ENCODE measurements at regions not wholly inside any gene's neighbourhood (a gene's known extent, or its start where the extent isn't known, plus 50 kb on each side); places are given as distances from the start of the nearest gene placed in this dataset.
"Not testable (repeated sequence)": the region's sequence is repeated elsewhere in the genome, so short reads cannot be mapped to it uniquely, and the experiment has no call there.

DNA sequence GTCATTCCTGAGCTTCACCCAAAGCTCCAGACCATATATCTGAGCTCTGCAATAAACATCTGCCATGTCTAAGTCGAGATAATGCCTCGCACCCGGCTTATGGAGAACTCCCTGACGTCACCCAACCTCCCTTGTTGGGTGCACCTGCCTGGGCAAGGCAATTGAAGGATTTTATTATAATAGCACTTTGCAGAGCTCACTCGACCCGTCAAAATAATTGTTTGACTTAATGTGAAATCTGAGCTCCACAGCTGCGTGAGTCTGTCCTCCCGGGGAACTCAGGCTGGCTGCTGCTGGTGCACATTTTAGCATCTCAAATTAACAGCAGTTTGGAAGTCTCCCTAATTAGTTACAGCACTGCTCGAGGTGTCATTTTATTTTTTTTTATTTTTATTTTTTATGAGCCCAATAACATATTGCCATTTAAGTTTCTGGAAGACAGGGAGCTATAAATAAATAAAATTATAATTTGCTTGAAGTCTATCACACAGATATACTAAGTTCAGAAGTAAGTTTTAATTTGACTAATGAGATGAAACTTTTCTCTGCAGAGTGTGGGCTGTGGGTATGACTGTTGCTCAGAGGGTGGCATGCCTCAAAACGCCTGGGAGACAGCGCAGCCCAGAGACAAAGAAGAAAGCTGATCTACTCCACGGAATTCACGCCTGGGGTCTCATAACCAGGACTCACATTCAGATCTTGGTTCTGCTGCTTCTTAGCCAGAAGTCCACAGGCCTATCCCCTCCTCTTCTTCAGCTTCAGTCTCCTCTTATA lies 401.4 kb upstream of the C16orf82 start:
- DNase-seq, result peak; percentile 12

DNA sequence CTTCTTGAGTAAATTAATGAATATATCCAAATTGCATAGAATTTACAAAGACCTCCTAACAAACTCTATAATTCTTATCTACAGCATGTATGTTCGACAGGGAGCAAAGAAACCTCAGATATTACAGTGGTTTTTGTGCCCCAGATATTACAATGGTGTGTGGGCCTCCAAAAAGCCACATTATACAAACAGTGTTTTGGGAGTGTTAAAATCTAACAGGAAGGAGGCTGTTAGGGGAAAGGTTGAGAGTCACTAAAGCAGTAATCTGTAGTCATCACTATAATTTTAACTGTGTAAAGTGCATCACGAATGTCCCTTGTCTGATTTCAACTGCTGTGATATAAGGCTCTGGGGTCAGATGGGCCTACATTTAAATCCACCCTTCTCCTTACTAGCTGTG lies 400.2 kb upstream of the C16orf82 start:
- DNase-seq, result no peak

GRCh38 chr16:26667307-26667706 lies 399.4 kb upstream of the C16orf82 start:
- no peak for DNase-seq

- DNase-seq, result no peak
These were observed 398.7 kb upstream of the C16orf82 start for GRCh38 chr16:26668026-26668425.

GRCh38 chr16:26672206-26672605 lies 394.5 kb upstream of the C16orf82 start:
- peak; percentile 51 for DNase-seq

DNA sequence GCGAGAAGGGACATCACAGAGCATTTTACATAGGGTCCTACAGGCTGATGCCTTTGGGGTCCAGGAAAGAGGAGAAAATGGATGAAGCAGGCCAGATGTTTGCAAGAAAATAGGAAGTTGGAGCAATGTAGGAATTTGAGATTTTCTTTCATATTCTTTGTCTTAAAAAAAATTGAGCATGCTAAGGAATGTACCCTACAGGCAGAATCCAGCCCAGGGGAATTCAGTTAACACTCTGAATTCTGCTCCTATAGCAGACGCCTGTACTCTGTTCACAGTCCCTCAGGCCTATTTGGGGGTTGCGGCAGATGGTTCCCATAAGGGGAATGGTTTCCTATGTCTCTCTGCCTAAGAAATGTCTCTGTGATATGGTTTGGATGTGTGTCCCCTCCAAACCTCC lies 393.7 kb upstream of the C16orf82 start:
- no peak for DNase-seq

DNA sequence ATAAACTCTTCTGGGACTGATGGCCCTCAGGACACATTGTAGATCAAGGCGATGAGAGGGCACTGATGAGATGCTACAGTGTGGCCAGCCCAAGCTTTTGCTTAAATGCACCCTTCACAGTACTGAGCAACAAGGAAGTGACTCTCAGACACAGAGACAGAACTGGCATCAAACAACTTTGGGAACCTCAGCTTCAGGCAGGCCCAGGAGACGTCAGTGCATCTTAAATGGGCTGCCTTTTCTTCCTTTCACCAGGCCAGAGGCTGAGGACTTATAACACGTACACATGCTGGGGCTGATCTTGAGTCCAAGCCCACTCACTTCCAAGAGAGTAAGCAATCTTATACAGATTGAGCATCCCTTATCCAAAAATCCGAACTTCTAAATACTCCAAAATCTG lies 386.1 kb upstream of the C16orf82 start:
- DNase-seq, result no peak

DNA sequence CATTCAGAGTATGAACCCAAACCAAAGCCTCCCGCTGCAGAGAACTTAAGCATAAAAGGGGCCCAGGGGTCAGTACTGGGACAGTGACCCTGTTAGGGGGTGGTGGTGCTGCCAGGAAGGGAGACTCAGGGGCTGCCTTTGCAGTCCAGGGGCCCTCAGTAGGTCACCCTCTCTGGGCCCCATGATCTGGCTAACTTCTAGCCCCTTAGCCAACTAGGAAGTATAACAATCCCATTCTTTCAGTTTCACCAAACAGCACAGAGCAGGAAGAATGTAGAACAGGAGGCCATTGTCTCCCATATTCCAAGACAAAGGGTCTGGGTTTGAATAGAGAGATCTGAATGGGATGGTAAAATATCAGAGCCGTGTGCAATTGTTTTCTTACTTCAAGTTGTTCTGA lies 378.6 kb upstream of the C16orf82 start:
- DNase-seq, result no peak

GRCh38 chr16:26688699-26689098 lies 378.0 kb upstream of the C16orf82 start:
- no peak for DNase-seq

DNA sequence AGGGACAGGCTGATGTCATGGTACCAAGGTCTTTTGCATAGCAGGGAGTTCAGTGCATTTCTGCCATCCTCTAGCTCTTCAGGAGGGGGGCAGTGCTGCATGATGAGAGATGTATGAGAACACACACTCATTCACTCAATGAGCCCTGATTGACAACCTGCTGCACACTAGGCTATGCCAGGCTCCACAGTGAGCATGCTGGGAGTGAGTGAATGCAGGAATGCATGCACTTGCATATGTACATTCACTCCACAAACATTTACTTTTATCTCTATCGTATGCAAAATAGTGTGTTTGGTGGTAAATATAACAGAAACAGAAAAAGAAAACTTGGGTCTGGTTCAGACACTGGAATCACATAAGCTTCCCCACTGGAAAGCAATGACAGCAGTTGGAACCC lies 374.1 kb upstream of the C16orf82 start:
- no peak for DNase-seq

- DNase-seq, result no peak
These were observed 368.9 kb upstream of the C16orf82 start for GRCh38 chr16:26697807-26698206.

DNA sequence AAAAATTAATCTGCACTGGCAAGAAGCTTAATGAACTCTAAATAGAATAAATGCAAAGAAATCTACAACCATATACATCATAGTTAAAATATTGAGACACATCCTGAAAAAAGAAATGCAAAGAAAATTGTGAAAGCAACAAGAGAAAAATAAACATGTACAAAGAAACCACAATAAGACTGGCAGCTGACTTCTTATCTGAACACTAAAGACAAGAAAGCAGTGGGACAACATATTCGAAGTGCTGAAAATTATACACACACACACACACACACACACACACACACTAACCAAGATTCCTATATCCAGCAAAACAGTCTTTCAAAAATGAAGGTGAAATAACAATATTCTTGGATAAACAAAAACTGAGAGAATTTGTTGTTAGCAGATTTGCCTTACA lies 366.5 kb upstream of the C16orf82 start:
- DNase-seq, result no peak

GRCh38 chr16:26701243-26701886 lies 365.4 kb upstream of the C16orf82 start:
- DNase-seq, result no peak

DNA sequence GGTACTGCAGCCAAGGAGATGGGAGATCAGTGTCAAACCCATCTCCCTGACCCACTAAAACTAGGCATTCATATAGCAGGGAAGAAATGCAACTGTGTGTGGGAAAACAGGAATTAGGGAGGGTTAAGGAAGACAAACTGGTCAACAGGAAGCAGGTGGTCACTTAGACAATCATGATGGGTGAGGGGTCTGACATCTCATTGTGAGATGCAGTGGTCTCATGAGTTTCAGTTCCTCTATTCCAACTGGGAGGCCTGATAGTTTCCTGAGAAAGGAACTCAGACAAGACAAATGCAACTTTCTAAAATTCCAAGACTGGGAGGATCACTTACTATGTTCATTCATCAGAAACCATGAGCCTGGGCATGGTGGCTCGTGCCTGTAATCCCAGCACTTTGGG lies 361.4 kb upstream of the C16orf82 start:
- DNase-seq, result no peak

DNA sequence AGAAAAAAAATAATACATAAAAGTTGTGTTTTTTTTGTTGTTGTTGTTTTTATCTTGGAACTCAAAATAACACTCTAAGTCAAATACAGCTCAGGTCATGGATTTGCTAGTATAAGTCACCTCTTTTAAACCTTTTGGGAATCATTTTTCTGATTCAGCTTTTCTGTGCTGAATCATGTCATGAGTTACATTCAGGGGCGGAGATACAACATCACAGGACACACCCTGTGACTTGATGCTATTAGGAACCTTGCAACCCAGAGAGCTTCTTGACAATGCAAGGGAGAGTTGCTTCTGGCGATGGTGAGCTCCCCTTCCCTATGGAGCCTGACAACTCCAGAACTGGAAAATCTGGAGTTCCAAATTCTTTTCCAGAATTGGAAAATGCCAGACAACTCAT lies 358.3 kb upstream of the C16orf82 start:
- DNase-seq, result no peak

- DNase-seq, result no peak
These were observed 357.6 kb upstream of the C16orf82 start for GRCh38 chr16:26709175-26709574.

- DNase-seq, result no peak
These were observed 357.0 kb upstream of the C16orf82 start for GRCh38 chr16:26709754-26710153.

DNA sequence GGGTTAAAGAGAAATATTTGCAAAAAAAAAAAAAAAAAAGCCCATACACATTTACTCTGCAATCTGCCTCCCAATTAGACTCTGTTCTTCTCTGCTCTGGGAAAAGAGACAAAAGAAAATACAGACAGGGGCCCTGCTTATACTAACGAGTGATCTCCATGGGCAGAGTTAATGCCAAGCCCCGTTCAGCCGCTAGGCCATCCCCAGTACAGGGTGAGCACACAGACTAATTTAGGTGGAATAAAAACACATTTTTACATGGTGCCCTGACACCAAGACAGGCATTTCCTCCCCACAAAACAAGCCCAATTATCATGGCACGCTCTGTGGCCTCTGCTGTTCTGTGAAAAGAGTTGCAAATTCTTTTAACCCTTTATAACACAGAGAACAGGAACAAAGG lies 356.3 kb upstream of the C16orf82 start:
- no peak for DNase-seq

DNA sequence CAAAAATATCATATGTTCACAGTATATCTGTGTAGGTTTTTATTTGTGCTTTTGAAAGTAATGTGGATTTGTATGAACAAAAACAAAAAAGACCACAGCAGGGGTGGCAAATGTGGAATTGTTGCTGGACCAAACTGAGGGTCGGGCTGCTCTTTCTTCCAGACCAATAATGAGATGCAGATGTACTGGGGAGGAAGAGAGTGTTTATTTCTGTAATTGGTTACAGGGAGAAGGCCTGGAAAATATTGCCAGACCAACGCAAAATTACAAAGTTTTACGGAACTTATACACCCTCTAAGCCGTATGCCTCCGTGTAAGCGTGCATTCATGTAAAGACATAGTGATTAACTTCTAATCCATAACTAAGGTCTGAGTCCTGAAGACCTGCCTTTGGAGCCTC lies 353.9 kb upstream of the C16orf82 start:
- no peak for DNase-seq

DNA sequence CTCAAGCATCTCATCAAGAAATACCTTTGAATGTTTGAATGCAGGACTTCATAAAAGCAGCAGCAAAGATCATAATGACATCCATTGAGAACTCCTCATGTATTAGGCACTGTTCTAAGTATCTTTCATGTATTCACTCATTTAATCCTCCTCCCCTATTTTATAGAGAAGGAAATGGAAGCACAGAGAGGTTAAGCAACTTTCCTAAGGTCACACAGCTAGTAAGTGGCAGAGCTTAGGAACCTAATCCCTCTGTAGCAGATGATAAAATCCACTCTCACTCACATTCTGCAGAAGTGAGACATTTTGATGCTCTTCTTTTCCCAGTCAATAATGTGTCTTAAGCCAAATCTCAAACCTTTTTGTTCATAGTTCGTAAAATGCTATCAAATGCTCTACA lies 350.8 kb upstream of the C16orf82 start:
- DNase-seq, result no peak

GRCh38 chr16:26717826-26718225 lies 348.9 kb upstream of the C16orf82 start:
- no peak for DNase-seq

GRCh38 chr16:26721290-26721689 lies 345.4 kb upstream of the C16orf82 start:
- no peak for DNase-seq

GRCh38 chr16:26721957-26722356 lies 344.8 kb upstream of the C16orf82 start:
- DNase-seq, result not testable (repeated sequence)

GRCh38 chr16:26724189-26724588 lies 342.5 kb upstream of the C16orf82 start:
- no peak for DNase-seq

GRCh38 chr16:26727848-26728247 lies 338.9 kb upstream of the C16orf82 start:
- DNase-seq, result no peak
